Liver (tissue), 3 donors: ENCODE measurements at regions not wholly inside any gene's neighbourhood (a gene's known extent, or its start where the extent isn't known, plus 50 kb on each side); places are given as distances from the start of the nearest gene placed in this dataset.

Experiments
- EGR1 ChIP-seq, 2 donors: IDR thresholded peaks; 2 replicates each; pipeline ENCODE4 v1.6.1; 2016 to 2018; ENCODE audit warnings: antibody characterized with exemption in 2 of 2, low read depth in 2 of 2
- SP1 ChIP-seq: IDR thresholded peaks from 2 replicates; pipeline ENCODE4 v1.6.1; 2018; ENCODE audit warnings: antibody characterized with exemption, mild to moderate bottlenecking
- TAF1 ChIP-seq: conservative IDR thresholded peaks from 2 replicates; pipeline ENCODE4 v1.6.1; 2016; ENCODE audit warnings: antibody characterized with exemption, mild to moderate bottlenecking
- TF ChIP-seq, protein P1 (sequence below): fragments of 150-350 bp; IDR thresholded peaks from 2 replicates; pipeline ENCODE4 v1.5.1; 2017; ENCODE audit warnings: improper control_type of control experiment, low read depth, low read length; ENCODE audit not compliant: missing input control
- TF ChIP-seq, protein P2 (sequence below): IDR thresholded peaks from 2 replicates; pipeline ENCODE4 v1.6.1; 2016; ENCODE audit warnings: antibody characterized with exemption
- TF ChIP-seq, protein P3 (sequence below): IDR thresholded peaks from 2 replicates; pipeline ENCODE4 v1.6.1; 2016; ENCODE audit warnings: antibody characterized with exemption, mild to moderate bottlenecking
- TF ChIP-seq, protein P4 (sequence below): IDR thresholded peaks from 2 replicates; pipeline ENCODE4 v1.6.1; 2016; ENCODE audit warnings: antibody characterized with exemption
- donor health status: healthy.
- donor health status: healthy.

DNA sequence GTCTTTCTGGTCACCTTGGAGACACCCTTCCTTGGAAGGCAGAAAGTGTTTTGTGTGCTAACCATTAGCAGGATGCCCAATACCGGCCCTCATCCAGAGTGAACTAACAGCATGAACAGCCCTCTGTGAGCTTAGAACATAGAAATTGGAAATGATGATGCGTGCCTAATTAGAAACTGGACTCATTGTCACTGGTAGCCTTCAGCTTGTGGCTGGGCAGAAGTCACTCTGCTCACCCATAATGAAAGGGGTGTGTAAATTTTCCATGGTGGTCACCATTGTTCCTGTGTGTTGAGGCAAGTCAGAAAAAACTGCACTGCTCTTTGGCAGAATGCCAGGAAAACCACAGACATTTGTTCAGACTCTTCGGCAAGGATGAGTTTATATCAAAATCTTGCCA is 74.7 kb upstream of the CNTN4 start:
- TF ChIP-seq, protein P1, sequence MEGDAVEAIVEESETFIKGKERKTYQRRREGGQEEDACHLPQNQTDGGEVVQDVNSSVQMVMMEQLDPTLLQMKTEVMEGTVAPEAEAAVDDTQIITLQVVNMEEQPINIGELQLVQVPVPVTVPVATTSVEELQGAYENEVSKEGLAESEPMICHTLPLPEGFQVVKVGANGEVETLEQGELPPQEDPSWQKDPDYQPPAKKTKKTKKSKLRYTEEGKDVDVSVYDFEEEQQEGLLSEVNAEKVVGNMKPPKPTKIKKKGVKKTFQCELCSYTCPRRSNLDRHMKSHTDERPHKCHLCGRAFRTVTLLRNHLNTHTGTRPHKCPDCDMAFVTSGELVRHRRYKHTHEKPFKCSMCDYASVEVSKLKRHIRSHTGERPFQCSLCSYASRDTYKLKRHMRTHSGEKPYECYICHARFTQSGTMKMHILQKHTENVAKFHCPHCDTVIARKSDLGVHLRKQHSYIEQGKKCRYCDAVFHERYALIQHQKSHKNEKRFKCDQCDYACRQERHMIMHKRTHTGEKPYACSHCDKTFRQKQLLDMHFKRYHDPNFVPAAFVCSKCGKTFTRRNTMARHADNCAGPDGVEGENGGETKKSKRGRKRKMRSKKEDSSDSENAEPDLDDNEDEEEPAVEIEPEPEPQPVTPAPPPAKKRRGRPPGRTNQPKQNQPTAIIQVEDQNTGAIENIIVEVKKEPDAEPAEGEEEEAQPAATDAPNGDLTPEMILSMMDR = no peak
- TF ChIP-seq, protein P2, sequence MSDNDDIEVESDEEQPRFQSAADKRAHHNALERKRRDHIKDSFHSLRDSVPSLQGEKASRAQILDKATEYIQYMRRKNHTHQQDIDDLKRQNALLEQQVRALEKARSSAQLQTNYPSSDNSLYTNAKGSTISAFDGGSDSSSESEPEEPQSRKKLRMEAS = no peak
- no peak for TF ChIP-seq EGR1 (IDR thresholded peaks at IDR 0.05; ENCODE audit: low read depth in 2 of 2)
- TF ChIP-seq TAF1 = no peak
- TF ChIP-seq, protein P3, sequence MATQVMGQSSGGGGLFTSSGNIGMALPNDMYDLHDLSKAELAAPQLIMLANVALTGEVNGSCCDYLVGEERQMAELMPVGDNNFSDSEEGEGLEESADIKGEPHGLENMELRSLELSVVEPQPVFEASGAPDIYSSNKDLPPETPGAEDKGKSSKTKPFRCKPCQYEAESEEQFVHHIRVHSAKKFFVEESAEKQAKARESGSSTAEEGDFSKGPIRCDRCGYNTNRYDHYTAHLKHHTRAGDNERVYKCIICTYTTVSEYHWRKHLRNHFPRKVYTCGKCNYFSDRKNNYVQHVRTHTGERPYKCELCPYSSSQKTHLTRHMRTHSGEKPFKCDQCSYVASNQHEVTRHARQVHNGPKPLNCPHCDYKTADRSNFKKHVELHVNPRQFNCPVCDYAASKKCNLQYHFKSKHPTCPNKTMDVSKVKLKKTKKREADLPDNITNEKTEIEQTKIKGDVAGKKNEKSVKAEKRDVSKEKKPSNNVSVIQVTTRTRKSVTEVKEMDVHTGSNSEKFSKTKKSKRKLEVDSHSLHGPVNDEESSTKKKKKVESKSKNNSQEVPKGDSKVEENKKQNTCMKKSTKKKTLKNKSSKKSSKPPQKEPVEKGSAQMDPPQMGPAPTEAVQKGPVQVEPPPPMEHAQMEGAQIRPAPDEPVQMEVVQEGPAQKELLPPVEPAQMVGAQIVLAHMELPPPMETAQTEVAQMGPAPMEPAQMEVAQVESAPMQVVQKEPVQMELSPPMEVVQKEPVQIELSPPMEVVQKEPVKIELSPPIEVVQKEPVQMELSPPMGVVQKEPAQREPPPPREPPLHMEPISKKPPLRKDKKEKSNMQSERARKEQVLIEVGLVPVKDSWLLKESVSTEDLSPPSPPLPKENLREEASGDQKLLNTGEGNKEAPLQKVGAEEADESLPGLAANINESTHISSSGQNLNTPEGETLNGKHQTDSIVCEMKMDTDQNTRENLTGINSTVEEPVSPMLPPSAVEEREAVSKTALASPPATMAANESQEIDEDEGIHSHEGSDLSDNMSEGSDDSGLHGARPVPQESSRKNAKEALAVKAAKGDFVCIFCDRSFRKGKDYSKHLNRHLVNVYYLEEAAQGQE = no peak
- TF ChIP-seq, protein P4, sequence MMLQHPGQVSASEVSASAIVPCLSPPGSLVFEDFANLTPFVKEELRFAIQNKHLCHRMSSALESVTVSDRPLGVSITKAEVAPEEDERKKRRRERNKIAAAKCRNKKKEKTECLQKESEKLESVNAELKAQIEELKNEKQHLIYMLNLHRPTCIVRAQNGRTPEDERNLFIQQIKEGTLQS = no peak
- no peak for TF ChIP-seq SP1
